Activated CD8-positive, alpha-beta T cell treated with anti-CD3 and anti-CD28 coated beads for 36 hours (primary cell): ENCODE measurements at regions not wholly inside any gene's neighbourhood (a gene's known extent, or its start where the extent isn't known, plus 50 kb on each side); places are given as distances from the start of the nearest gene placed in this dataset.

ENCODE experiments used
- ATAC-seq: fragments of 200-7000 bp; cut with Tn5 transposase; one replicate; pipeline ENCODE4 v1.10.0; 2021; ENCODE audit warnings: mild to moderate bottlenecking, moderate library complexity
- CTCF ChIA-PET: fragments of 350-600 bp; sonication (Branson Sonifier 250); formaldehyde crosslinking; loops from one replicate; lab custom pipeline; 2021; ENCODE audit warnings: antibody characterized with exemption; lab: Charles Lee
- POLR2A ChIA-PET: fragments of 350-600 bp; sonication (Branson Sonifier 250); formaldehyde crosslinking; loops from one replicate; lab custom pipeline; 2021; ENCODE audit warnings: antibody characterized with exemption; lab: Charles Lee
- DNase-seq: peaks from one replicate; pipeline ENCODE4 v3.0.0-alpha.2; 2020
- H3K27ac Mint-ChIP-seq: one replicate; pipeline ENCODE4 v1.8.0; 2021; ENCODE audit warnings: mild to moderate bottlenecking, mixed read lengths
- H3K27me3 Mint-ChIP-seq: one replicate; pipeline ENCODE4 v1.8.0; 2021; ENCODE audit warnings: mixed read lengths
- H3K36me3 Mint-ChIP-seq: one replicate; pipeline ENCODE4 v1.8.0; 2021; ENCODE audit warnings: low read depth, mixed read lengths
- H3K4me1 Mint-ChIP-seq: one replicate; pipeline ENCODE4 v1.8.0; 2021; ENCODE audit warnings: low read depth, mixed read lengths
- H3K4me3 Mint-ChIP-seq: one replicate; pipeline ENCODE4 v1.8.0; 2021; ENCODE audit warnings: mild to moderate bottlenecking, moderate library complexity, mixed read lengths
- H3K9me3 Mint-ChIP-seq: one replicate; pipeline ENCODE4 v1.8.0; 2021; ENCODE audit warnings: mixed read lengths
- CTCF ChIP-seq: fragments of 200-600 bp; IDR thresholded peaks from one replicate; pipeline ENCODE4 v1.8.0; 2022; ENCODE audit warnings: antibody characterized with exemption, mild to moderate bottlenecking
- intact Hi-C: fragments of 100-400 bp; cut with micrococcal nuclease; formaldehyde crosslinking; loops from one replicate; pipeline ENCODE4 v1.10.0; 2022

GRCh38 chr1:223037845-223038244, 105.2 kb downstream of the TLR5 start:
- ATAC-seq (no peak), DNase-seq (no peak)
- H3K9me3 Mint-ChIP-seq = no peaks in the 10 kb centered on the region
- H3K4me1 Mint-ChIP-seq = no peaks in the 10 kb centered on the region
- intact Hi-C loops = no loop called here
- POLR2A ChIA-PET = no interaction called here
- CTCF ChIA-PET = no interaction called here
- peaks cover 8% of the 10 kb centered on the region for H3K27me3 Mint-ChIP-seq
- H3K27ac Mint-ChIP-seq = no peak overlapping the region
- H3K4me3 Mint-ChIP-seq = no peak overlapping the region
- no peaks in the 10 kb centered on the region for H3K36me3 Mint-ChIP-seq
- no peak for TF ChIP-seq CTCF

- H3K27ac Mint-ChIP-seq = no peak overlapping the region
- CTCF ChIA-PET = no interaction called here
- DNase-seq (no peak), ATAC-seq (no peak)
- H3K27me3 Mint-ChIP-seq = peaks cover 8% of the 10 kb centered on the region
- intact Hi-C loops = no loop called here
- no peaks in the 10 kb centered on the region for H3K36me3 Mint-ChIP-seq
- TF ChIP-seq CTCF = no peak
- no peaks in the 10 kb centered on the region for H3K9me3 Mint-ChIP-seq
- no peaks in the 10 kb centered on the region for H3K4me1 Mint-ChIP-seq
- POLR2A ChIA-PET = no interaction called here
- no peak overlapping the region for H3K4me3 Mint-ChIP-seq
Measured at GRCh38 chr1:223038288-223039006, 104.6 kb downstream of the TLR5 start.

- no peak for TF ChIP-seq CTCF
- CTCF ChIA-PET = interaction anchor here (1.2 kb wide), 1 partner anchor 83 kb away, joined by 3 read pairs; no protein-coding TSS in a partner anchor
- H3K27ac Mint-ChIP-seq = no peak overlapping the region
Measured at GRCh38 chr1:223039990-223040389, 103.1 kb downstream of the TLR5 start.

GRCh38 chr1:223041481-223041880, 101.6 kb downstream of the TLR5 start:
- intact Hi-C loops = no loop called here
- H3K4me3 Mint-ChIP-seq = no peak overlapping the region
- peaks cover 4% of the 10 kb centered on the region for H3K9me3 Mint-ChIP-seq
- no peaks in the 10 kb centered on the region for H3K4me1 Mint-ChIP-seq
- peaks cover 2% of the 10 kb centered on the region for H3K36me3 Mint-ChIP-seq
- peaks cover 8% of the 10 kb centered on the region for H3K27me3 Mint-ChIP-seq
- no peak overlapping the region for H3K27ac Mint-ChIP-seq
- CTCF ChIA-PET = no interaction called here
- POLR2A ChIA-PET = no interaction called here
- DNase-seq (no peak), ATAC-seq (no peak)
- no peak for TF ChIP-seq CTCF

More at GRCh38 chr1:223039990-223040389, 103.1 kb downstream of the TLR5 start:
- H3K4me3 Mint-ChIP-seq = no peak overlapping the region
- H3K4me1 Mint-ChIP-seq = no peaks in the 10 kb centered on the region
- POLR2A ChIA-PET = no interaction called here
- ATAC-seq (no peak), DNase-seq (no peak)
- H3K9me3 Mint-ChIP-seq = no peaks in the 10 kb centered on the region
- intact Hi-C loops = no loop called here
- H3K36me3 Mint-ChIP-seq = peaks cover under 1% of the 10 kb centered on the region
- H3K27me3 Mint-ChIP-seq = peaks cover 8% of the 10 kb centered on the region

DNA sequence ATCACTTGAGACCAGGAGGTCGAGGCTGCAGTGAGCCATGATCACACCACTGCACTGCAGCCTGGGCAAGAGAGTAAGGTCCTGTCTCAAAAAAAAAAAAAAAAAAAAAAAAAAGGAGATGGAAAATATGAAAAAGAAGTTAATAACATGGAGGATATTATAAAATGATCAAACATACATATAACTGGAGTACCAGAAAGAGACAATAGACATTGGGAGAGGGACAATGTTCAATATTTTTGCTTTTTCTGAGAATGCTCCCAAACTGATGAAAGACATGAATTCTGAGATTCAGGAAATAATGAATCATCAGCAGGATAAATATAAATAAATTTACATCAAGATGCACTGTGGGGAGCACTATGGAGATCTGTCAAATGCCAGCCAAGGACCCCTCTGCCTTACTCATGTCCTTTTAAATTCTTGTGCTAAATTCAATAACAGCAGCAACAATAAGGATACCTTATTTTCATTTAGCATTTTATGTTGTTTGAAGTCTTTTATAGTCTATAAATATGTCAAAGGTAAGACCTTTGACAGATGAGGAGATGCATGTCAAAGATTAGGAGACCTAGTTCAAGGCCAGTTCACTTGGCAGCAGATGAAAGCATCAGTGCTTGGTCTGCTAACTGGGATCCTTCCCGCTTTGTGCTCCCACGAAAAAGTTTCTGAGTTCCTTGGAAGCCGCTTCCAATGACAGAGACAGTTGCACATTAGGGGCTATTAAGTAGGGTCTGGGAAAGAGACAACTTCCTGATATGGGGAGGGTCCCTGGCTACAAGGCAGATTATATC, 97.7 kb downstream of the TLR5 start:
- no peak overlapping the region for H3K4me3 Mint-ChIP-seq
- CTCF ChIA-PET = no interaction called here
- peaks cover 5% of the 10 kb centered on the region for H3K27me3 Mint-ChIP-seq

More for the DNA sequence above, 97.7 kb downstream of the TLR5 start:
- no peaks in the 10 kb centered on the region for H3K4me1 Mint-ChIP-seq
- peaks cover 8% of the 10 kb centered on the region for H3K9me3 Mint-ChIP-seq
- peaks cover 2% of the 10 kb centered on the region for H3K36me3 Mint-ChIP-seq
- no peak overlapping the region for H3K27ac Mint-ChIP-seq
- POLR2A ChIA-PET = no interaction called here
- no peak for ATAC-seq
- DNase-seq = no peak
- no peak for TF ChIP-seq CTCF
- intact Hi-C loops = no loop called here
